ENCODE measurements at regions not wholly inside any gene's neighbourhood (a gene's known extent, or its start where the extent isn't known, plus 50 kb on each side); places are given as distances from the start of the nearest gene placed in this dataset.
"Not testable (repeated sequence)": the region's sequence is repeated elsewhere in the genome, so short reads cannot be mapped to it uniquely, and the experiment has no call there.

DNA sequence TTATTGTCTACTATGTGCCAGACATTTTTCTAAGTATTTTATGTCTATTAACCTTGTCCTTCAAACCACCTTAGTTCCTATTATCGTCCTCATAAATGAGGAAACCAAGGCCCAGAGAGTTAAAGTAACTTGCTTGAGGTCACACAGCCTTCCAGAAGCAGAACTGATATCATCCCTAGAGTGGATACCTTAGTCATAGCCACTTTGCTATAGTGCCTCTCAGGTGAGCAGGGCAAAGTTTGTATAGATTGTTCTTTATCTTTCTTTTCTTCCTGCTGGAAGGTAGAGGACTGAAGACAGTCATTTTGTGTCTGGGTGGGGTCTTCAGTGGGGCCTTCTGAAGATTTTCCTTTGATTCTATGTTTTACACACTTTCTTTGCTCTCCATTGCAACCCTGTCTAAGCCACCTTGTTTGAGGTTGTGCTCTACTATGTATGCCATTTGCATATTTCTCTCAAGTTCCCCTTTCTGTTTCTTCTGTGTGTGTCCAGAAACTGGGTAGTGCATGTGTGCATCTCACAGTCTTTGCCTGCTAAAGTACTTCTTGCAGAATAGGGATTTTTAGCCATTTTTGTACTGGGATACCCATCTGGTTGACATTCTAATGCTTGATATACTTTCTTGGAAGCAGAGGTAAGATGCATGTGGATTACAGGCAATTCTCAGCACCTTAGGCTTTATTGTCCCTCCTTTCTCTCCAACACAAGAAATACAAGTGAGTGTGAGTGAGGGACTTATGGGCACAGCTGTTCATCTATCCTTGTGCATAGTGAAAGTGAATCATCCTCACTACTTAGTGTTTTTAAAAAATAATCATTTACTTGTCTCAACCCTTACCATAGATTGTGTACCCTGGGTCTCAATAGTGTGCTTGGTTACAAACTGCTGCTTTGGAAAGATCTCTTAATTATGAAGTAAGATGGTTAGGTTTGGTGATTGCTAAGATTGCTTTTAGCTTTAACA is 207.6 kb upstream of the HMCN1 start:
- H3K4me1 ChIP-seq, result peaks cover 9% of the 10 kb centered on the region
- H3K27ac ChIP-seq, result no peak overlapping the region
- no peak for DNase-seq
- intact Hi-C loops (cut with DNase I), result no loop called here
- no peaks in the 10 kb centered on the region for H3K27me3 ChIP-seq
- H3K9me3 ChIP-seq, result no peaks in the 10 kb centered on the region
- H3K4me3 ChIP-seq, result no peak overlapping the region
- ATAC-seq, result no peak
- TF ChIP-seq POLR2A (IDR thresholded peaks at IDR 0.05), result no peak
- TF ChIP-seq, protein P1, sequence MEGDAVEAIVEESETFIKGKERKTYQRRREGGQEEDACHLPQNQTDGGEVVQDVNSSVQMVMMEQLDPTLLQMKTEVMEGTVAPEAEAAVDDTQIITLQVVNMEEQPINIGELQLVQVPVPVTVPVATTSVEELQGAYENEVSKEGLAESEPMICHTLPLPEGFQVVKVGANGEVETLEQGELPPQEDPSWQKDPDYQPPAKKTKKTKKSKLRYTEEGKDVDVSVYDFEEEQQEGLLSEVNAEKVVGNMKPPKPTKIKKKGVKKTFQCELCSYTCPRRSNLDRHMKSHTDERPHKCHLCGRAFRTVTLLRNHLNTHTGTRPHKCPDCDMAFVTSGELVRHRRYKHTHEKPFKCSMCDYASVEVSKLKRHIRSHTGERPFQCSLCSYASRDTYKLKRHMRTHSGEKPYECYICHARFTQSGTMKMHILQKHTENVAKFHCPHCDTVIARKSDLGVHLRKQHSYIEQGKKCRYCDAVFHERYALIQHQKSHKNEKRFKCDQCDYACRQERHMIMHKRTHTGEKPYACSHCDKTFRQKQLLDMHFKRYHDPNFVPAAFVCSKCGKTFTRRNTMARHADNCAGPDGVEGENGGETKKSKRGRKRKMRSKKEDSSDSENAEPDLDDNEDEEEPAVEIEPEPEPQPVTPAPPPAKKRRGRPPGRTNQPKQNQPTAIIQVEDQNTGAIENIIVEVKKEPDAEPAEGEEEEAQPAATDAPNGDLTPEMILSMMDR (IDR thresholded peaks at IDR 0.05), result no peak
- H3K36me3 ChIP-seq (replicated peaks in 1 of 2; ENCODE audit: insufficient read depth in 1 of 2, low read depth in 2 of 2), result no peaks in the 10 kb centered on the region
- WGBS, 2 donors, result 67 to 87% methylated on average over 1 of the region's 1 CpG

DNA sequence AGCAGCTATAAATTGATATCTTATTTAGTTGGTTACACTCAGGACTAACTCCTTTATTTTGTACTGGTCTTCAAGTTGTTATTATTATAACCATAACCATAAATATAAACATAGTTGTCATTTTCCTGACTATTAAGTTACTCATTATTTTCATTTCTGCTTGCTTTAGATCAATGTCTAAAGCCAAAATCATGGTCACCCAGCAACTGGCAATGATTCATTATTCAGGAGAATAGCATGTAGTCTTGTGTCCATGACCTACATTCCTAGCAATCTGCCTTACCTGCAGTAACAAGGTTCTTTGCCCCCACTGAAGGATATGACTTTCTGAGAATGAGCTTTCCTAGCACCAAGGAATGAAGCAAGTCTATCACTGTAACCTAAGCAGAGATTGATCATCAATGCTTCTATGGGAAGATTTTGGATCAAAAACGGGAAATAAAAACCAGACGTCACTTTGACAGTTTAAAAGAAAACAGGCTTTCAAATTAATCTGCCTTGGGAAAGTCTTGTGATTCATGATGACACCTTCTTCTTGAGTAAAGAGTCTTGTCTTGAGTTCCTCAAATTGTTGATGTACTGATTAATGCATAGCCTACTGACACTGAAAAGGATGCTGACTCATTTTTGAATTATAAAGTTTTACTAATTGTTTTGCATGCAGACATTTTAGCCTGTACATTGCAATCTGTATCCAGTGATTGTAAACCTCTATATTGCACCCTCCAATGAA is 203.3 kb upstream of the IVNS1ABP start:
- TF ChIP-seq POLR2A (IDR thresholded peaks at IDR 0.05), result no peak
- TF ChIP-seq, protein P1 (IDR thresholded peaks at IDR 0.05), result no peak
- DNase-seq, result no peak
- intact Hi-C loops (cut with DNase I), result no loop called here
- no peak for ATAC-seq
- WGBS, 2 donors, result 55 to 64% methylated on average over 2 of the region's 2 CpGs
- no peaks in the 10 kb centered on the region for H3K27me3 ChIP-seq
- peaks cover 7% of the 10 kb centered on the region for H3K4me1 ChIP-seq
- no peak overlapping the region for H3K4me3 ChIP-seq
- no peak overlapping the region for H3K27ac ChIP-seq
- no peaks in the 10 kb centered on the region for H3K9me3 ChIP-seq
- H3K36me3 ChIP-seq (replicated peaks in 1 of 2; ENCODE audit: insufficient read depth in 1 of 2, low read depth in 2 of 2), result no peaks in the 10 kb centered on the region

DNA sequence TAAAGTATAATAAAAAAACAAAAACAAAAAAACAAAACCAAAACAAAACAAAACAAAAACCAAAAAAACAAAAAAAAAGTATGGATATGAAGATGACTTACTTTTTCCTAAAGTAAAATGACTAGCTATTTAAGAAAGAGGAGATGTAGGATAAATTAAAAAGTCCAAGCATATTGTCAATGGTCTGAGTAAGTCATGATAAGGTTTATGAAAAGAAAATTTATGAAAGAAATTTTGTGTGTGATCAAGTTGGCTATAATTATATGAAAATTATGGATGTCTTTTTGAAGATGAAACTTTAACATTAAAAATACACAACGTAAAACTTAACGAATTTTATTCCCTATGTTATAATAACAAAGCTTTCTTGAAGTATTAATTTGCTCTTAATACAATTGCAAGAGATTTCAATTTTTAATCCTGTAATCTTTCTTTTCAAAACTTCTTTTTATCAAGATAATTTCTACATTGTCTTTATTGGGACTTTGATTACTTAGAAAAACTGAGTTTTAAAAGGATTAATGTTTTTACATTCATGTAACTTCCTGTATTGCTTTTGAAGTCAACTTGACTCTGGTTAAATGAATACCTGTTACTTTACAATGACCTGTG is 200.9 kb upstream of the IVNS1ABP start:
- peaks cover 7% of the 10 kb centered on the region for H3K4me1 ChIP-seq
- H3K4me3 ChIP-seq, result no peak overlapping the region
- WGBS, 2 donors, result 44 to 47% methylated on average over 2 of the region's 2 CpGs
- intact Hi-C loops (cut with DNase I), result no loop called here
- no peaks in the 10 kb centered on the region for H3K36me3 ChIP-seq (replicated peaks in 1 of 2; ENCODE audit: insufficient read depth in 1 of 2, low read depth in 2 of 2)
- H3K27me3 ChIP-seq, result no peaks in the 10 kb centered on the region
- no peak overlapping the region for H3K27ac ChIP-seq
- ATAC-seq (no peak), DNase-seq (no peak)
- no peaks in the 10 kb centered on the region for H3K9me3 ChIP-seq
- no peak for TF ChIP-seq POLR2A (IDR thresholded peaks at IDR 0.05)
- TF ChIP-seq, protein P1 (IDR thresholded peaks at IDR 0.05), result no peak

DNA sequence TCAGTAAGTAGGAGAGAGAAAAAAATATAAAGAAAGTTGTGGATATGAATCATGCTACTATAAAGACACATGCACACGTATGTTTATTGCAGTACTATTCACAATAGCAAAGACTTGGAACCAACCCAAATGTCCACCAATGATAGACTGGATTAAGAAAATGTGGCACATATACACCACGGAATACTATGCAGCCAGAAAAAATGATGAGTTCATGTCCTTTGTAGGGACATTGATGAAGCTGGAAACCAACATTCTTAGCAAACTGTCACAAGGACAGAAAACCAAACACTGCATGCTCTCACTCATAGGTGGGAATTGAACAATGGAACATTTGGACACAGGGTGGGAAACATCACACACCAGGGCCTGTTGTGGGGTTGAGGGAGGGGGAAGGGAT is 200.3 kb upstream of the IVNS1ABP start:
- intact Hi-C loops (cut with DNase I); H3K27me3 ChIP-seq; H3K9me3 ChIP-seq; H3K36me3 ChIP-seq (replicated peaks in 1 of 2; ENCODE audit: insufficient read depth in 1 of 2, low read depth in 2 of 2); DNase-seq; H3K4me3 ChIP-seq; H3K4me1 ChIP-seq; ATAC-seq; H3K27ac ChIP-seq: not testable (repeated sequence)
- WGBS, 2 donors, result 87 to 92% methylated on average over 2 of the region's 2 CpGs

DNA sequence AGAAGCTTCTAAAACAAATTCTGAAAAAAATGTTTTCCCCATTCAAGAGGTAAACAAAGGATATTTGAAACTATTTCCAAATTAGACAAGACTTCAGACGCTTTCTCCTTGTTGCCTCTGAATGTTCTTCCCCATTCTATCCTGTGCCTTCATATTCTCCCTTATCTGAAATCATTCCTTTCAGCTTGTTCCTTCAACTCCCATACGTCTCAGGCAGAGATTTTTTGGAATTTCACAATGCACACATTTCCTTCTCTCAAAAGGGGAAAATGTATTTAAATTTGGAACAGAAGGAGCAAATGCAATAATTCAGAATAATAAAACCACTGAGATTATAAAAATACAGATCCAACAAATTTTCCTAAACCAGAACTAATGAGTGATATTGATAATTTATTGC is 198.7 kb upstream of the IVNS1ABP start:
- Histone ChIP-seq H3K27ac (no peak overlapping the region), H3K4me1 (peaks cover 7% of the 10 kb centered on the region), H3K27me3 (no peaks in the 10 kb centered on the region), H3K9me3 (no peaks in the 10 kb centered on the region), H3K36me3 (replicated peaks in 1 of 2; ENCODE audit: insufficient read depth in 1 of 2, low read depth in 2 of 2) (no peaks in the 10 kb centered on the region), H3K4me3 (no peak overlapping the region)
- no peak for DNase-seq
- TF ChIP-seq, protein P1 (IDR thresholded peaks at IDR 0.05), result no peak
- no peak for TF ChIP-seq POLR2A (IDR thresholded peaks at IDR 0.05)
- 90 to 93% methylated on average over 2 of the region's 2 CpGs for WGBS, 2 donors
- intact Hi-C loops (cut with DNase I), result no loop called here
- no peak for ATAC-seq
